ENCODE measurements at regions not wholly inside any gene's neighbourhood (a gene's known extent, or its start where the extent isn't known, plus 50 kb on each side); places are given as distances from the start of the nearest gene placed in this dataset.

GRCh38 chr22:49295851-49296560 lies 531.7 kb downstream of the BRD1 start:
- TF ChIP-seq TCF7L2 (IDR thresholded peaks at IDR 0.05; ENCODE audit: low read depth, low read length) (no peak), REST (IDR thresholded peaks at IDR 0.05; ENCODE audit: insufficient read depth in 1 of 2, low read depth in 2 of 2, low read length in 1 of 2) (no peak)
- TF ChIP-seq, protein P1, sequence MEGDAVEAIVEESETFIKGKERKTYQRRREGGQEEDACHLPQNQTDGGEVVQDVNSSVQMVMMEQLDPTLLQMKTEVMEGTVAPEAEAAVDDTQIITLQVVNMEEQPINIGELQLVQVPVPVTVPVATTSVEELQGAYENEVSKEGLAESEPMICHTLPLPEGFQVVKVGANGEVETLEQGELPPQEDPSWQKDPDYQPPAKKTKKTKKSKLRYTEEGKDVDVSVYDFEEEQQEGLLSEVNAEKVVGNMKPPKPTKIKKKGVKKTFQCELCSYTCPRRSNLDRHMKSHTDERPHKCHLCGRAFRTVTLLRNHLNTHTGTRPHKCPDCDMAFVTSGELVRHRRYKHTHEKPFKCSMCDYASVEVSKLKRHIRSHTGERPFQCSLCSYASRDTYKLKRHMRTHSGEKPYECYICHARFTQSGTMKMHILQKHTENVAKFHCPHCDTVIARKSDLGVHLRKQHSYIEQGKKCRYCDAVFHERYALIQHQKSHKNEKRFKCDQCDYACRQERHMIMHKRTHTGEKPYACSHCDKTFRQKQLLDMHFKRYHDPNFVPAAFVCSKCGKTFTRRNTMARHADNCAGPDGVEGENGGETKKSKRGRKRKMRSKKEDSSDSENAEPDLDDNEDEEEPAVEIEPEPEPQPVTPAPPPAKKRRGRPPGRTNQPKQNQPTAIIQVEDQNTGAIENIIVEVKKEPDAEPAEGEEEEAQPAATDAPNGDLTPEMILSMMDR (IDR thresholded peaks at IDR 0.05), result no peak

All from Panc1 (cell line).